ENCODE measurements at regions not wholly inside any gene's neighbourhood (a gene's known extent, or its start where the extent isn't known, plus 50 kb on each side); places are given as distances from the start of the nearest gene placed in this dataset.

DNA sequence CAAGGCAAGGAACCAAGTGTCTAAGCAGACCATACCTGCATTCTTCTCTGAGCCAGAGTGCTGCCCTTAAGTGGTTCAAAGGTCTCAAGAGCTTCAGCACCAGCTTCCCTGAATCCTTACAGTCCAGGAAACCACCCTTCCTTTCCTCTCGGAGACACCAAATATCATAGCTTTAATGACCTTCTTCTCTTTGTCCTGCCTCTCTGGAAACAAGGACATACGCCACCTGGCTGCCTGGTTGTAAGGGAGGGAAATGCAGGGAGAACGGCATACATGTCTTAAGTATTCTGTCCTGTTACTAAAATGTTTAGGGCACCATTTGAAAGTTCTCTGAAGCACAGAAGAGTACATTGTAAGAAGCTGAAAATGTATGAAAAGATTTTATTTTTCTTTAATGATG, 155.6 kb upstream of the ARRDC4 start:
- peaks cover 40% of the 10 kb centered on the region for H3K9me3 ChIP-seq (ENCODE audit: control insufficient read depth, insufficient read depth, low read length)
- CTCF ChIA-PET, result no interaction called here

More for the DNA sequence above, 155.6 kb upstream of the ARRDC4 start:
- H2BK20ac ChIP-seq (ENCODE audit: low read depth, low read length), result no peak overlapping the region
- H4K20me1 ChIP-seq (ENCODE audit: insufficient read depth, low read length), result no peaks in the 10 kb centered on the region
- H4K8ac ChIP-seq (ENCODE audit: low read depth in 2 of 2, low read length in 2 of 2), result no peak overlapping the region
- no peak overlapping the region for H2AFZ ChIP-seq (replicated peaks; ENCODE audit: low read length, poor library complexity)
- no peak overlapping the region for H3K9ac ChIP-seq (ENCODE audit: low read depth, low read length)
- H4K91ac ChIP-seq (ENCODE audit: insufficient read depth, low read depth, low read length), result no peak overlapping the region
- H3K9me1 ChIP-seq (ENCODE audit: insufficient read depth, low read length), result no peaks in the 10 kb centered on the region
- H3K36me3 ChIP-seq (ENCODE audit: control insufficient read depth, insufficient read depth, low read length), result no peaks in the 10 kb centered on the region
- no peak overlapping the region for H2AK9ac ChIP-seq (replicated peaks; ENCODE audit: low read depth, low read length, poor library complexity)
- H2BK120ac ChIP-seq (ENCODE audit: low read depth, low read length), result no peak overlapping the region
- WGBS, 2 experiments (ENCODE audit: extremely low coverage in 2 of 2, insufficient read length in 1 of 2), result no CpG with 5 or more reads among the region's 3 CpGs
- POLR2A ChIA-PET (ENCODE audit: unreplicated experiment), result no interaction called here
- no TSS peak for BruUV-seq (replicated peaks)
- no peak overlapping the region for H3K23ac ChIP-seq (ENCODE audit: low read depth, low read length)
- ATAC-seq (ENCODE audit: low read depth), result no peak
- no peak overlapping the region for H3K56ac ChIP-seq (ENCODE audit: extremely low read depth, insufficient read depth, low read length)
- no peak overlapping the region for H3K27ac ChIP-seq (ENCODE audit: insufficient read depth, low read length)
- H3K4me2 ChIP-seq (ENCODE audit: low read depth, low read length), result no peak overlapping the region
- H3K14ac ChIP-seq (replicated peaks; ENCODE audit: low read depth, low read length), result no peak overlapping the region
- intact Hi-C loops (cut with micrococcal nuclease) (no loop called here), dilution Hi-C loops (cut with HindIII; ENCODE audit: low sequenced_read_pairs, unreplicated experiment) (no loop called here), in situ Hi-C loops (cut with MboI; ENCODE audit: low sequenced_read_pairs) (no loop called here)
- no peak for TF ChIP-seq CEBPB (IDR thresholded peaks at IDR 0.05; ENCODE audit: low read depth, low read length)
- TF ChIP-seq RCOR1 (IDR thresholded peaks at IDR 0.05; ENCODE audit: insufficient replicate concordance, low read length), result no peak
- no peak for TF ChIP-seq POLR2A (IDR thresholded peaks at IDR 0.05; ENCODE audit: low read depth, low read length)
- TF ChIP-seq MXI1 (IDR thresholded peaks at IDR 0.05; ENCODE audit: borderline replicate concordance, low read depth, low read length), result no peak
- TF ChIP-seq SMC3 (IDR thresholded peaks at IDR 0.05; ENCODE audit: low read depth, low read length), result no peak
- TF ChIP-seq, protein P1, sequence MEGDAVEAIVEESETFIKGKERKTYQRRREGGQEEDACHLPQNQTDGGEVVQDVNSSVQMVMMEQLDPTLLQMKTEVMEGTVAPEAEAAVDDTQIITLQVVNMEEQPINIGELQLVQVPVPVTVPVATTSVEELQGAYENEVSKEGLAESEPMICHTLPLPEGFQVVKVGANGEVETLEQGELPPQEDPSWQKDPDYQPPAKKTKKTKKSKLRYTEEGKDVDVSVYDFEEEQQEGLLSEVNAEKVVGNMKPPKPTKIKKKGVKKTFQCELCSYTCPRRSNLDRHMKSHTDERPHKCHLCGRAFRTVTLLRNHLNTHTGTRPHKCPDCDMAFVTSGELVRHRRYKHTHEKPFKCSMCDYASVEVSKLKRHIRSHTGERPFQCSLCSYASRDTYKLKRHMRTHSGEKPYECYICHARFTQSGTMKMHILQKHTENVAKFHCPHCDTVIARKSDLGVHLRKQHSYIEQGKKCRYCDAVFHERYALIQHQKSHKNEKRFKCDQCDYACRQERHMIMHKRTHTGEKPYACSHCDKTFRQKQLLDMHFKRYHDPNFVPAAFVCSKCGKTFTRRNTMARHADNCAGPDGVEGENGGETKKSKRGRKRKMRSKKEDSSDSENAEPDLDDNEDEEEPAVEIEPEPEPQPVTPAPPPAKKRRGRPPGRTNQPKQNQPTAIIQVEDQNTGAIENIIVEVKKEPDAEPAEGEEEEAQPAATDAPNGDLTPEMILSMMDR (conservative IDR thresholded peaks at IDR 0.05; ENCODE audit: low read depth, low read length), result no peak
- TF ChIP-seq BHLHE40 (IDR thresholded peaks at IDR 0.05; ENCODE audit: low read depth, low read length), result no peak
- no peak for TF ChIP-seq MAFK (IDR thresholded peaks at IDR 0.05; ENCODE audit: low read depth, low read length)
- no peak for TF ChIP-seq RFX5 (IDR thresholded peaks at IDR 0.05; ENCODE audit: low read depth, low read length)
- no peak for TF ChIP-seq CHD1 (IDR thresholded peaks at IDR 0.05; ENCODE audit: low read depth, low read length)
- TF ChIP-seq, protein P2, sequence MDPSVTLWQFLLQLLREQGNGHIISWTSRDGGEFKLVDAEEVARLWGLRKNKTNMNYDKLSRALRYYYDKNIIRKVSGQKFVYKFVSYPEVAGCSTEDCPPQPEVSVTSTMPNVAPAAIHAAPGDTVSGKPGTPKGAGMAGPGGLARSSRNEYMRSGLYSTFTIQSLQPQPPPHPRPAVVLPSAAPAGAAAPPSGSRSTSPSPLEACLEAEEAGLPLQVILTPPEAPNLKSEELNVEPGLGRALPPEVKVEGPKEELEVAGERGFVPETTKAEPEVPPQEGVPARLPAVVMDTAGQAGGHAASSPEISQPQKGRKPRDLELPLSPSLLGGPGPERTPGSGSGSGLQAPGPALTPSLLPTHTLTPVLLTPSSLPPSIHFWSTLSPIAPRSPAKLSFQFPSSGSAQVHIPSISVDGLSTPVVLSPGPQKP (IDR thresholded peaks at IDR 0.05; ENCODE audit: borderline replicate concordance, low read depth, low read length), result no peak
- no peak for TF ChIP-seq MAZ (IDR thresholded peaks at IDR 0.05; ENCODE audit: borderline replicate concordance, low read depth, low read length)
- TF ChIP-seq NFE2L2 (IDR thresholded peaks at IDR 0.05; ENCODE audit: low read depth, low read length), result no peak
- H2AK5ac ChIP-seq (ENCODE audit: low read depth, low read length), result no peak overlapping the region
- H2BK15ac ChIP-seq (ENCODE audit: low read depth, low read length), result no peak overlapping the region
- no peaks in the 10 kb centered on the region for H3K27me3 ChIP-seq (ENCODE audit: control insufficient read depth, insufficient read depth, low read length)
- H3K4me3 ChIP-seq (ENCODE audit: insufficient read depth, low read depth, low read length), result no peak overlapping the region
- no peak overlapping the region for H3K18ac ChIP-seq (ENCODE audit: low read depth, low read length)
- no peak overlapping the region for H3K4ac ChIP-seq (ENCODE audit: low read depth, low read length)
- H2BK5ac ChIP-seq (ENCODE audit: low read depth, low read length, poor library complexity, severe bottlenecking), result no peak overlapping the region
- H3K4me1 ChIP-seq (ENCODE audit: control insufficient read depth, insufficient read depth, low read length), result no peaks in the 10 kb centered on the region
- no peak for DNase-seq
- no peak overlapping the region for H4K5ac ChIP-seq (ENCODE audit: low read depth, low read length)
- H3K79me1 ChIP-seq (ENCODE audit: low read depth in 1 of 2, low read length in 2 of 2), result no peaks in the 10 kb centered on the region

All from IMR-90 (cell line).